Natural killer cell (primary cell): ENCODE measurements at regions not wholly inside any gene's neighbourhood (a gene's known extent, or its start where the extent isn't known, plus 50 kb on each side); places are given as distances from the start of the nearest gene placed in this dataset.

Experiments used
- ATAC-seq, 3 donors: fragments of 150-1000 bp in 2 of 3; fragments of 200-7000 bp in 1 of 3; cut with Tn5 transposase; 1 replicate in 1 of 3; 2 replicates in 2 of 3; pipeline ENCODE4 v1.10.0; 2021; ENCODE audit warnings: mild to moderate bottlenecking in 2 of 3, moderate library complexity in 2 of 3
- DNase-seq, 2 donors: peaks; one replicate each; pipeline versions ENCODE4 v3.0.0 to v3.0.0-alpha.2; 2013 to 2021; ENCODE audit warnings: mixed read lengths in 1 of 2
- H3K27ac ChIP-seq: one replicate; pipeline ENCODE4 v1.5.1; 2013; ENCODE audit warnings: mild to moderate bottlenecking, low read length
- H3K27me3 ChIP-seq: one replicate; pipeline ENCODE4 v1.6.1; 2013; ENCODE audit warnings: low read length; ENCODE audit not compliant: control insufficient read depth, insufficient read depth
- H3K36me3 ChIP-seq: one replicate; pipeline ENCODE4 v1.6.1; 2013; ENCODE audit warnings: low read length; ENCODE audit not compliant: control insufficient read depth, insufficient read depth
- H3K4me1 ChIP-seq: one replicate; pipeline ENCODE4 v1.6.1; 2013; ENCODE audit warnings: low read length; ENCODE audit not compliant: control insufficient read depth, insufficient read depth
- H3K4me3 ChIP-seq: one replicate; pipeline ENCODE4 v1.5.1; 2013; ENCODE audit warnings: low read length
- H3K9me3 ChIP-seq: one replicate; pipeline ENCODE4 v1.6.1; 2013; ENCODE audit warnings: low read length; ENCODE audit not compliant: control insufficient read depth, insufficient read depth
- H3K27ac Mint-ChIP-seq, 2 donors: one replicate each; pipeline ENCODE4 v1.8.0; 2022; ENCODE audit warnings: mild to moderate bottlenecking in 2 of 2, mixed read lengths in 2 of 2, moderate library complexity in 1 of 2
- H3K27me3 Mint-ChIP-seq, 2 donors: one replicate each; pipeline ENCODE4 v1.8.0; 2022; ENCODE audit warnings: low read depth in 2 of 2, mixed read lengths in 2 of 2
- H3K36me3 Mint-ChIP-seq: one replicate; pipeline ENCODE4 v1.8.0; 2022; ENCODE audit warnings: mixed read lengths
- H3K4me1 Mint-ChIP-seq, 2 donors: one replicate each; pipeline ENCODE4 v1.8.0; 2022; ENCODE audit warnings: mixed read lengths in 2 of 2
- H3K4me3 Mint-ChIP-seq: one replicate; pipeline ENCODE4 v1.8.0; 2022; ENCODE audit warnings: mild to moderate bottlenecking, moderate library complexity, mixed read lengths
- H3K9me3 Mint-ChIP-seq, 2 donors: one replicate each; pipeline ENCODE4 v1.8.0; 2022; ENCODE audit warnings: mixed read lengths in 2 of 2
- CTCF ChIP-seq: fragments of 200-600 bp; IDR thresholded peaks from one replicate; pipeline ENCODE4 v1.8.0; 2022; ENCODE audit warnings: antibody characterized with exemption
- WGBS: methylation state at CpG from one replicate; pipeline ENCODE4 v1.1.7; 2013; ENCODE audit warnings: missing lambda C conversion rate; ENCODE audit not compliant: insufficient coverage; 5-methylcytosine and 5-hydroxymethylcytosine counted together
- intact Hi-C: fragments of 100-400 bp; cut with micrococcal nuclease; formaldehyde crosslinking; loops from one replicate; pipeline ENCODE4 v1.14.2; 2022

DNA sequence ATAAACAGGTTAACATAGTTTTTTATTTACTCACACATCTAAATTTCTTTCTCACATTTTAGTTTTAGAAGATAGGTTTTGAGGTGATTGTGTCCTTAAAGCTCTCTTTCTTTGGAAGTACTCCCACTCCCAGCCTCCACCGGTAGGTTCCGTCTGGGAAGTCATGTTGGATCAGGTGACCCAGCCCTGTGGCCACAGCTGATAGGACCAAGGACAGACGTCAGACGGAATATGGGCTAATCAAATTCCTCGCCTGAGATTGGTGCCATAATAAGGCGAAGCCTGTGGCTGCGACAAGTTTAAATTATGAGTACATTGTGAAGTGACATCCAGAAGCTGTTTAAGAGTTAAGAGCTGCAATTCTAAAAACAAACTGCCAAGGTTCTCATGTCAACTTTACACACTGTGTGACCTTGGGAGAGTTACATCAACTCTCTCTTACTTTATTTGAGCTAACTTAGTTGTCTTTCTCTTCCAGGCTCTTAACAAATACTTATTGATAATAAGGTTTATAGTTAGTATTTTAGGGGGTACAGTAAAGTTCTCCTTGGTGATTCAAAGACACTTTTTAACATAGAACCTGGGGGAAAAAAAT lies 133.6 kb downstream of the NPY start:
- Mint-ChIP-seq H3K9me3 (no peaks in the 10 kb centered on the region), H3K4me3 (no peak overlapping the region), H3K4me1 (no peaks in the 10 kb centered on the region), H3K36me3 (peaks cover 11% of the 10 kb centered on the region), H3K27ac (no peak overlapping the region), H3K27me3 (peaks cover 15 to 20% of the 10 kb centered on the region in 2 donors)
- ATAC-seq: no peak
- H3K4me1 ChIP-seq: no peaks in the 10 kb centered on the region
- no peak for DNase-seq
- H3K36me3 ChIP-seq: no peaks in the 10 kb centered on the region
- no peak for TF ChIP-seq CTCF
- H3K27me3 ChIP-seq: no peaks in the 10 kb centered on the region
- H3K27ac ChIP-seq: no peak overlapping the region
- 94% methylated on average over 7 of the region's 7 CpGs for WGBS
- intact Hi-C loops: no loop called here
- no peak overlapping the region for H3K4me3 ChIP-seq
- H3K9me3 ChIP-seq: peaks cover 5% of the 10 kb centered on the region

DNA sequence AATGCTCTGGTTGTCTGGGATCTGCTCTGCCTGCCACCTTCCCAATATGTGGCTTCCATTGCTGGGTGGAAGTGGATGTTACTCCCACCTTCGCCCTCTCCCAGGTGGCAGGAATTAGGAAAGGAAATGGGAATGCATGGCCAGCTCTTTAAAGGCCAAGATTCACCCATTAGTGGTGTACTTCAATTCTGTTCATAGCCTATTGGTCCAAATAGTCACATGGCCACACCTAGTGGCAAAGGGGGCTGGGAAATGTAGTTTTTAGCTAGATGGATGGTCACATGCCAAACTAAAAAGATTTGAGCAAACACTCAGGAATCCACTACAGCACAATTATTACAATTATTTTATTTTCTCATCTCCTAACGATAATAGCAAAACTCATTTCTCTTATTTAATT lies 135.1 kb downstream of the NPY start:
- Mint-ChIP-seq H3K36me3 (peaks cover 7% of the 10 kb centered on the region), H3K27me3 (peaks cover 11 to 17% of the 10 kb centered on the region in 2 donors), H3K9me3 (no peaks in the 10 kb centered on the region), H3K27ac (no peak overlapping the region), H3K4me1 (no peaks in the 10 kb centered on the region), H3K4me3 (no peak overlapping the region)
- Histone ChIP-seq H3K27me3 (no peaks in the 10 kb centered on the region), H3K36me3 (no peaks in the 10 kb centered on the region), H3K27ac (no peak overlapping the region), H3K4me3 (no peak overlapping the region), H3K4me1 (no peaks in the 10 kb centered on the region), H3K9me3 (peaks cover 5% of the 10 kb centered on the region)
- peak in 1 of 2 donors; percentile 9 for DNase-seq
- intact Hi-C loops: no loop called here
- peak in 1 of 3 donors; percentile 46 for ATAC-seq
- WGBS: 100% methylated on average over 1 of the region's 2 CpGs
- no peak for TF ChIP-seq CTCF

DNA sequence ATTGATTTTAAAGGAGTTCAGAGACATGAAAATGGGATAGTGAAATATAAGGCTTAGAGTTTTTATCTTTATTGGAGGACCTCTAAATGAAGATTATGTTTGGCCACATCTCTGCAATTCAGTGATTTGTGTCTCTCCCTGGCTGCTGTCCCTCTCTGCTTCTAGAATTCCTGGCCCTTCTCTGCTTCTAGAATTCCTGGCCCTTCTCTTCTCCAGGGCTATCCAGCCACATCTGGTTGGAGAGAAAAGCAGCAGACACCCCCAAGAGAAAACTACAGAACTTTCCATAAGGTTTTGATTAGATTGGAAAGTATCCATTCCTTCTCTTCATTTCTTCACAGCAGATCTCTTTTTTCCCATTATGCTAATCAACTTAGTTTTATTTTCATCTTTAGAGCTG lies 135.5 kb downstream of the NPY start:
- Mint-ChIP-seq H3K36me3 (peaks cover 3% of the 10 kb centered on the region), H3K27me3 (peaks cover 9 to 12% of the 10 kb centered on the region in 2 donors), H3K4me1 (no peaks in the 10 kb centered on the region), H3K4me3 (no peak overlapping the region), H3K27ac (no peak overlapping the region), H3K9me3 (no peaks in the 10 kb centered on the region)
- TF ChIP-seq CTCF: no peak
- DNase-seq: no peak
- Histone ChIP-seq H3K9me3 (peaks cover 2% of the 10 kb centered on the region), H3K27ac (no peak overlapping the region), H3K27me3 (no peaks in the 10 kb centered on the region), H3K4me3 (no peak overlapping the region), H3K36me3 (no peaks in the 10 kb centered on the region), H3K4me1 (no peaks in the 10 kb centered on the region)
- no peak for ATAC-seq
- intact Hi-C loops: no loop called here

DNA sequence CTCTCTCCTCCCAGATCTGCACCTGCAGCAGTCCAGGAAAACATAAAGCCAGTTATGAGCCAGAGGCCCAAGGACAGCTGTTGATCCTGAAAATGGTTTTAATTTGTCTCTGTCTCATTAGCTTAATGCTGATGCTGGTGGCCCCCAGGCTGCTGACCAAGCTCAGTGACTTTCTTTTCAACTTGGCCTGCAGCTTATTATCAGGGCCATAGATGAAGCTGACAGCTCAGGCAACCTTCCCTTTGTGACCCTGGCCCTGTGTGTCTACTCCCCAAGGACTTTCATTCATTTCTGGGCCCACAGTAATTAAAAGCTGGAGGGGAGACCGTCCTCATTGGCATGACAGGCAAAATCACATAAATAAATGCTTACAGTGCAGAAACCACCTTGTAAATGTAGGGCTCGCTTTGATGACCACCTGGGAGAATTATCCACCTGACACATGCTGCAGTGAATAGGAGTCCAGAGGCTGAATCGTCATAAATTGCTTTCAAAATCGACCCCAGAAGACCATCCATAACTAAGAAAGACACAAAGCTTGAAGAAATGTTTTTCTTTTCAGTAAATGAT lies 138.5 kb downstream of the NPY start:
- Mint-ChIP-seq H3K4me3 (no peak overlapping the region), H3K27ac (no peak overlapping the region), H3K27me3 (peaks cover under 1 to 3% of the 10 kb centered on the region in 2 donors), H3K4me1 (no peaks in the 10 kb centered on the region), H3K9me3 (no peaks in the 10 kb centered on the region), H3K36me3 (no peaks in the 10 kb centered on the region)
- ATAC-seq (no peak), DNase-seq (no peak)
- Histone ChIP-seq H3K4me1 (no peaks in the 10 kb centered on the region), H3K27me3 (no peaks in the 10 kb centered on the region), H3K36me3 (no peaks in the 10 kb centered on the region), H3K9me3 (peaks cover 9% of the 10 kb centered on the region), H3K27ac (no peak overlapping the region), H3K4me3 (no peak overlapping the region)
- intact Hi-C loops: no loop called here
- WGBS: 86% methylated on average over 3 of the region's 4 CpGs
- no peak for TF ChIP-seq CTCF
